ENCODE measurements at regions not wholly inside any gene's neighbourhood (a gene's known extent, or its start where the extent isn't known, plus 50 kb on each side); places are given as distances from the start of the nearest gene placed in this dataset.

DNA sequence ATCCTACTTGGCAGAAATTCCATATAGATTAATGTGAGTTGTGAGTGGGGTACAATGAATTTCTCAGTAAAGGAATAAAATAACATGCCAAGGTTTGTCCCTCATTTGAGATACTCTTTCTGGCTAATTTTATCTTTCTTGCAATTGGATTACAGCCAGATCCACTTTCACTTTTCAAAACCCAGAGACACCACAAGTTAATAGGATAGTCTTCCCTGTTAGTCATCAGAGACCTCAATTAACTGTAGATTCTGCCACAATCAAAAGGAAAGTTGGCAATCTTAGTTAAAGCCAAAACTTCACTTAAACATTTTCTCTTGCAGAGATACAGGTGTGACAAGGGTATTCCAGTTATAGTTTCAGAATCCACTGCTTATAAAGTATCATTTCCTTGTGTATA, 91.4 kb upstream of the PHYHIPL start:
- no peaks in the 10 kb centered on the region for H3F3A ChIP-seq (ENCODE audit: insufficient read depth, low read length, poor library complexity, severe bottlenecking)
- no peaks in the 10 kb centered on the region for H3K36me3 ChIP-seq (ENCODE audit: insufficient read depth, low read length)
- no peaks in the 10 kb centered on the region for H3K9me2 ChIP-seq (ENCODE audit: insufficient read depth, low read length)
- no peak overlapping the region for H3K27ac ChIP-seq (ENCODE audit: low read length)
- TF ChIP-seq EZH2 (IDR thresholded peaks at IDR 0.05; ENCODE audit: borderline replicate concordance, insufficient read depth, low read length, poor library complexity, severe bottlenecking) (no peak), MXI1 (conservative IDR thresholded peaks at IDR 0.05; ENCODE audit: poor library complexity, severe bottlenecking) (no peak), EP300 (conservative IDR thresholded peaks at IDR 0.05; ENCODE audit: poor library complexity, severe bottlenecking) (no peak), SMC3 (conservative IDR thresholded peaks at IDR 0.05; ENCODE audit: poor library complexity) (no peak), TAF1 (IDR thresholded peaks at IDR 0.05; ENCODE audit: low read depth) (no peak), RAD21 (conservative IDR thresholded peaks at IDR 0.05) (no peak), POLR2AphosphoS5 (IDR thresholded peaks at IDR 0.05) (no peak)
- TF ChIP-seq, protein P1, sequence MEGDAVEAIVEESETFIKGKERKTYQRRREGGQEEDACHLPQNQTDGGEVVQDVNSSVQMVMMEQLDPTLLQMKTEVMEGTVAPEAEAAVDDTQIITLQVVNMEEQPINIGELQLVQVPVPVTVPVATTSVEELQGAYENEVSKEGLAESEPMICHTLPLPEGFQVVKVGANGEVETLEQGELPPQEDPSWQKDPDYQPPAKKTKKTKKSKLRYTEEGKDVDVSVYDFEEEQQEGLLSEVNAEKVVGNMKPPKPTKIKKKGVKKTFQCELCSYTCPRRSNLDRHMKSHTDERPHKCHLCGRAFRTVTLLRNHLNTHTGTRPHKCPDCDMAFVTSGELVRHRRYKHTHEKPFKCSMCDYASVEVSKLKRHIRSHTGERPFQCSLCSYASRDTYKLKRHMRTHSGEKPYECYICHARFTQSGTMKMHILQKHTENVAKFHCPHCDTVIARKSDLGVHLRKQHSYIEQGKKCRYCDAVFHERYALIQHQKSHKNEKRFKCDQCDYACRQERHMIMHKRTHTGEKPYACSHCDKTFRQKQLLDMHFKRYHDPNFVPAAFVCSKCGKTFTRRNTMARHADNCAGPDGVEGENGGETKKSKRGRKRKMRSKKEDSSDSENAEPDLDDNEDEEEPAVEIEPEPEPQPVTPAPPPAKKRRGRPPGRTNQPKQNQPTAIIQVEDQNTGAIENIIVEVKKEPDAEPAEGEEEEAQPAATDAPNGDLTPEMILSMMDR (IDR thresholded peaks at IDR 0.05; ENCODE audit: poor library complexity, severe bottlenecking) = no peak
- TF ChIP-seq, protein P2, sequence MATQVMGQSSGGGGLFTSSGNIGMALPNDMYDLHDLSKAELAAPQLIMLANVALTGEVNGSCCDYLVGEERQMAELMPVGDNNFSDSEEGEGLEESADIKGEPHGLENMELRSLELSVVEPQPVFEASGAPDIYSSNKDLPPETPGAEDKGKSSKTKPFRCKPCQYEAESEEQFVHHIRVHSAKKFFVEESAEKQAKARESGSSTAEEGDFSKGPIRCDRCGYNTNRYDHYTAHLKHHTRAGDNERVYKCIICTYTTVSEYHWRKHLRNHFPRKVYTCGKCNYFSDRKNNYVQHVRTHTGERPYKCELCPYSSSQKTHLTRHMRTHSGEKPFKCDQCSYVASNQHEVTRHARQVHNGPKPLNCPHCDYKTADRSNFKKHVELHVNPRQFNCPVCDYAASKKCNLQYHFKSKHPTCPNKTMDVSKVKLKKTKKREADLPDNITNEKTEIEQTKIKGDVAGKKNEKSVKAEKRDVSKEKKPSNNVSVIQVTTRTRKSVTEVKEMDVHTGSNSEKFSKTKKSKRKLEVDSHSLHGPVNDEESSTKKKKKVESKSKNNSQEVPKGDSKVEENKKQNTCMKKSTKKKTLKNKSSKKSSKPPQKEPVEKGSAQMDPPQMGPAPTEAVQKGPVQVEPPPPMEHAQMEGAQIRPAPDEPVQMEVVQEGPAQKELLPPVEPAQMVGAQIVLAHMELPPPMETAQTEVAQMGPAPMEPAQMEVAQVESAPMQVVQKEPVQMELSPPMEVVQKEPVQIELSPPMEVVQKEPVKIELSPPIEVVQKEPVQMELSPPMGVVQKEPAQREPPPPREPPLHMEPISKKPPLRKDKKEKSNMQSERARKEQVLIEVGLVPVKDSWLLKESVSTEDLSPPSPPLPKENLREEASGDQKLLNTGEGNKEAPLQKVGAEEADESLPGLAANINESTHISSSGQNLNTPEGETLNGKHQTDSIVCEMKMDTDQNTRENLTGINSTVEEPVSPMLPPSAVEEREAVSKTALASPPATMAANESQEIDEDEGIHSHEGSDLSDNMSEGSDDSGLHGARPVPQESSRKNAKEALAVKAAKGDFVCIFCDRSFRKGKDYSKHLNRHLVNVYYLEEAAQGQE (IDR thresholded peaks at IDR 0.05; ENCODE audit: borderline replicate concordance) = no peak
- H3K4me2 ChIP-seq (ENCODE audit: low read length) = no peak overlapping the region
- H3K27me3 ChIP-seq (ENCODE audit: insufficient read depth, low read depth, low read length) = no peaks in the 10 kb centered on the region
- no peak overlapping the region for H3K4me3 ChIP-seq (ENCODE audit: low read length)
- H3K79me2 ChIP-seq (replicated peaks; ENCODE audit: insufficient read depth, low read length) = no peaks in the 10 kb centered on the region
- H3K9me3 ChIP-seq (ENCODE audit: low read length) = no peaks in the 10 kb centered on the region
- no peaks in the 10 kb centered on the region for H4K20me1 ChIP-seq (ENCODE audit: insufficient read depth)
- no peak overlapping the region for H3K9ac ChIP-seq (ENCODE audit: low read length)
- no peak overlapping the region for H2AFZ ChIP-seq (ENCODE audit: low read depth, low read length)

DNA sequence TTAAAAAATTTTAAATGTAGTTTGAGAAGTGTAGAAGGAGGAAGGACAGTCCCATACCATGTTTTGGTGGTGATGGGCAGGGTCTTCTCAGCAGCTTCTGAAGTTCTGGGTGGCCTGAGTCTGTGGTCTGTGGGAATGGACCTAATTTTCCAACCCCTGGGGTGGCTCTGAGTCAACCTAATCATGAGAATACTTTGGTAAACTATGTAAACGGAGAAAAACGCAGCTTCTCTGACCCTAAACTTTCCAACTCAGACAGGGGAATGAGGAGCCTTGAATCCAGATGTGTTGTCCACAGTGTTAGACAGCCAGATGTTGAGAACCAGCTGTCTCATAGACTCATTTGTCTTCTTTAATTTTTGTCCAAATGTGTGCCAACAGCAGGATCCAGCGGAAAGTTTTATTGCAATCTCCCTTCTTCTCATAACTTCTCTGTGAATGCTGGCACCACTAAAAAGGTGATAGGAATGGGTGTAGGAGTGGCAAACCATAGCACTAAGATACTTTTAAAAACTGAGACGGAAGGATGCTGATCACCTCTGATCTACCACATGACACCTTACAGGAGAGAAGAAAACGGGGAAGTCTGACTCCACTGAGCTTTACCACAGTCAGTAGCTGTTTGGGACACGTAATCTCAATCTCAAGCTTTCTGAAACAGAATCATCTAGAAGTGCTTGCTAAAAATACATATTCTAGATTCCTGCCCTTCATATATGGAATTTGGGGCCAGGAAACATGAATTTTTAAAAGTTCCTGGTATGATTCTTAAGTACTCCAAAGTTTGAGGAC, 90.5 kb upstream of the PHYHIPL start:
- no peak overlapping the region for H3K4me2 ChIP-seq (ENCODE audit: low read length)
- TF ChIP-seq POLR2AphosphoS5 (IDR thresholded peaks at IDR 0.05) (no peak), EP300 (conservative IDR thresholded peaks at IDR 0.05; ENCODE audit: poor library complexity, severe bottlenecking) (no peak), MXI1 (conservative IDR thresholded peaks at IDR 0.05; ENCODE audit: poor library complexity, severe bottlenecking) (no peak), SMC3 (conservative IDR thresholded peaks at IDR 0.05; ENCODE audit: poor library complexity) (no peak), EZH2 (IDR thresholded peaks at IDR 0.05; ENCODE audit: borderline replicate concordance, insufficient read depth, low read length, poor library complexity, severe bottlenecking) (no peak), RAD21 (conservative IDR thresholded peaks at IDR 0.05) (no peak), TAF1 (IDR thresholded peaks at IDR 0.05; ENCODE audit: low read depth) (no peak)
- TF ChIP-seq, protein P1 (IDR thresholded peaks at IDR 0.05; ENCODE audit: poor library complexity, severe bottlenecking) = no peak
- TF ChIP-seq, protein P2 (IDR thresholded peaks at IDR 0.05; ENCODE audit: borderline replicate concordance) = no peak

More for the DNA sequence above, 90.5 kb upstream of the PHYHIPL start:
- no peak overlapping the region for H2AFZ ChIP-seq (ENCODE audit: low read depth, low read length)
- H3K27me3 ChIP-seq (ENCODE audit: insufficient read depth, low read depth, low read length) = no peaks in the 10 kb centered on the region
- no peaks in the 10 kb centered on the region for H3K79me2 ChIP-seq (replicated peaks; ENCODE audit: insufficient read depth, low read length)
- no peaks in the 10 kb centered on the region for H3K36me3 ChIP-seq (ENCODE audit: insufficient read depth, low read length)
- H3K9me3 ChIP-seq (ENCODE audit: low read length) = no peaks in the 10 kb centered on the region
- no peak overlapping the region for H3K9ac ChIP-seq (ENCODE audit: low read length)
- H3K4me3 ChIP-seq (ENCODE audit: low read length) = no peak overlapping the region
- H3K27ac ChIP-seq (ENCODE audit: low read length) = no peak overlapping the region
- no peaks in the 10 kb centered on the region for H3K9me2 ChIP-seq (ENCODE audit: insufficient read depth, low read length)
- no peaks in the 10 kb centered on the region for H3F3A ChIP-seq (ENCODE audit: insufficient read depth, low read length, poor library complexity, severe bottlenecking)
- no peaks in the 10 kb centered on the region for H4K20me1 ChIP-seq (ENCODE audit: insufficient read depth)
